RWPE2 (cell line): ENCODE measurements at regions not wholly inside any gene's neighbourhood (a gene's known extent, or its start where the extent isn't known, plus 50 kb on each side); places are given as distances from the start of the nearest gene placed in this dataset.

Experiments
- ATAC-seq: fragments of 200-7000 bp; cut with Tn5 transposase; 3 replicates; pipeline ENCODE4 v1.9.1; 2021; ENCODE audit warnings: low read depth
- DNase-seq: peaks from one replicate; pipeline ENCODE4 v3.0.0-alpha.2; 2020; ENCODE audit warnings: low spot score
- H3K27ac ChIP-seq: fragments of 450-650 bp; 2 replicates; pipeline ENCODE4 v1.5.1; 2017; ENCODE audit warnings: mild to moderate bottlenecking; ENCODE audit not compliant: poor library complexity, severe bottlenecking
- H3K27me3 ChIP-seq: fragments of 250-450 bp; sonication (Bioruptor Pico); 2 replicates; pipeline ENCODE4 v1.5.1; 2021; ENCODE audit warnings: mild to moderate bottlenecking, moderate library complexity; ENCODE audit not compliant: insufficient read depth, poor library complexity, severe bottlenecking
- H3K36me3 ChIP-seq: fragments of 250-450 bp; sonication (Bioruptor Pico); 2 replicates; pipeline ENCODE4 v1.5.1; 2020; ENCODE audit warnings: low read depth, mild to moderate bottlenecking, moderate library complexity
- H3K4me1 ChIP-seq: fragments of 250-450 bp; sonication (Bioruptor Pico); 2 replicates; pipeline ENCODE4 v1.5.1; 2021; ENCODE audit warnings: mild to moderate bottlenecking, moderate library complexity; ENCODE audit not compliant: insufficient read depth, poor library complexity, severe bottlenecking
- H3K4me3 ChIP-seq: fragments of 250-450 bp; sonication (Bioruptor Pico); 2 replicates; pipeline ENCODE4 v1.5.1; 2021; ENCODE audit warnings: mild to moderate bottlenecking, moderate library complexity; ENCODE audit not compliant: severe bottlenecking
- H3K9me3 ChIP-seq: fragments of 250-450 bp; sonication (Bioruptor Pico); 2 replicates; pipeline ENCODE4 v1.5.1; 2021; ENCODE audit warnings: mild to moderate bottlenecking, moderate library complexity; ENCODE audit not compliant: severe bottlenecking
- CTCF ChIP-seq: fragments of 450-650 bp; IDR thresholded peaks from one replicate; pipeline ENCODE4 v1.5.1; 2017; ENCODE audit warnings: mild to moderate bottlenecking, moderate library complexity; ENCODE audit not compliant: poor library complexity, severe bottlenecking

- no peaks in the 10 kb centered on the region for H3K9me3 ChIP-seq
- no peak for TF ChIP-seq CTCF
- no peak overlapping the region for H3K4me3 ChIP-seq
- H3K4me1 ChIP-seq, result peaks cover 5% of the 10 kb centered on the region
- ATAC-seq, result no peak
- no peak overlapping the region for H3K27ac ChIP-seq
- no peaks in the 10 kb centered on the region for H3K36me3 ChIP-seq
- H3K27me3 ChIP-seq, result no peaks in the 10 kb centered on the region
- no peak for DNase-seq
Measured at GRCh38 chr5:169422087-169422486, 121.1 kb upstream of the SLIT3 start.

- no peaks in the 10 kb centered on the region for H3K27me3 ChIP-seq
- H3K4me3 ChIP-seq, result no peak overlapping the region
- no peak for DNase-seq
- H3K36me3 ChIP-seq, result no peaks in the 10 kb centered on the region
- peaks cover 5% of the 10 kb centered on the region for H3K4me1 ChIP-seq
- no peaks in the 10 kb centered on the region for H3K9me3 ChIP-seq
- TF ChIP-seq CTCF, result no peak
- ATAC-seq, result no peak
- no peak overlapping the region for H3K27ac ChIP-seq
Measured at GRCh38 chr5:169421677-169422076, 120.7 kb upstream of the SLIT3 start.

GRCh38 chr5:169417676-169418075, 116.7 kb upstream of the SLIT3 start:
- no peak overlapping the region for H3K4me3 ChIP-seq
- no peaks in the 10 kb centered on the region for H3K9me3 ChIP-seq
- H3K27me3 ChIP-seq, result no peaks in the 10 kb centered on the region
- no peak for DNase-seq
- peaks cover 5% of the 10 kb centered on the region for H3K4me1 ChIP-seq
- H3K27ac ChIP-seq, result no peak overlapping the region
- TF ChIP-seq CTCF, result no peak
- no peaks in the 10 kb centered on the region for H3K36me3 ChIP-seq
- no peak for ATAC-seq

- peak; percentile 73 for ATAC-seq
- TF ChIP-seq CTCF, result no peak
- Histone ChIP-seq H3K36me3 (no peaks in the 10 kb centered on the region), H3K27ac (no peak overlapping the region), H3K9me3 (no peaks in the 10 kb centered on the region), H3K4me1 (peaks cover 4% of the 10 kb centered on the region), H3K27me3 (no peaks in the 10 kb centered on the region), H3K4me3 (no peak overlapping the region)
- DNase-seq, result no peak
Measured at GRCh38 chr5:169416583-169417196, 115.8 kb upstream of the SLIT3 start.

- no peak for ATAC-seq
- no peak for TF ChIP-seq CTCF
Measured at GRCh38 chr5:169415948-169416347, 115.0 kb upstream of the SLIT3 start.

More at GRCh38 chr5:169415948-169416347, 115.0 kb upstream of the SLIT3 start:
- Histone ChIP-seq H3K36me3 (no peaks in the 10 kb centered on the region), H3K9me3 (no peaks in the 10 kb centered on the region), H3K27me3 (no peaks in the 10 kb centered on the region), H3K27ac (no peak overlapping the region), H3K4me3 (no peak overlapping the region), H3K4me1 (no peaks in the 10 kb centered on the region)
- no peak for DNase-seq
